T-helper 2 cell treated with Interferon-gamma antibody and Interleukin-4, amounts not matched to agents 100 ng/mL and 5 ng/mL, for 36 hours (primary cell): ENCODE measurements at regions not wholly inside any gene's neighbourhood (a gene's known extent, or its start where the extent isn't known, plus 50 kb on each side); places are given as distances from the start of the nearest gene placed in this dataset.

Source experiments
- intact Hi-C: fragments of 100-400 bp; cut with micrococcal nuclease; formaldehyde crosslinking; loops from one replicate; pipeline ENCODE4 v1.15.1; 2023

GRCh38 chr5:145708169-145708568, 127.0 kb downstream of the PRELID2 start:
- intact Hi-C loops = no loop called here

- intact Hi-C loops = no loop called here
Observed at GRCh38 chr5:145704724-145705123, 130.4 kb downstream of the PRELID2 start.

DNA sequence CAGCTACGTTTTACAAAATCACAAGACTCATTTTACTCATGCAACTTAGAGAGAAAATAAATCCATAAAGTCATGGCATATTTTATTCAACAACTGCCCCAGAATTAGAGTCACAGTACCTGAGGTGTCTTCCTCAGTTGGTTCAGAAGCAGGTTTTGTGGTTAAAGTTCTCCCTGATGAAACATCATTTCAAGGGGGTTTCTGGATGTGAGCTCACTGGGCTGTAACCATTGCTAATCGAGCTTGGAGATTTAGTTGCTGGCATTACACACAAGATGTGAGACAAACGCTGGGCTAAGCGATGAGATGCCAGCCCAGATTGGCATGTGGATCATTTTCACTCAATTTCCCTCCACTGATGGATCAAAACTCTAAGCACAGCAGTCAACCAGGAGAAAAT, 131.3 kb downstream of the PRELID2 start:
- intact Hi-C loops = no loop called here

- intact Hi-C loops = no loop called here
Observed at GRCh38 chr5:145701404-145701803, 133.7 kb downstream of the PRELID2 start.

- intact Hi-C loops = loop anchor here (5.0 kb wide), 1 partner anchor 727 kb away; no protein-coding TSS in a partner anchor
Observed at GRCh38 chr5:145699846-145700245, 135.3 kb downstream of the PRELID2 start.

DNA sequence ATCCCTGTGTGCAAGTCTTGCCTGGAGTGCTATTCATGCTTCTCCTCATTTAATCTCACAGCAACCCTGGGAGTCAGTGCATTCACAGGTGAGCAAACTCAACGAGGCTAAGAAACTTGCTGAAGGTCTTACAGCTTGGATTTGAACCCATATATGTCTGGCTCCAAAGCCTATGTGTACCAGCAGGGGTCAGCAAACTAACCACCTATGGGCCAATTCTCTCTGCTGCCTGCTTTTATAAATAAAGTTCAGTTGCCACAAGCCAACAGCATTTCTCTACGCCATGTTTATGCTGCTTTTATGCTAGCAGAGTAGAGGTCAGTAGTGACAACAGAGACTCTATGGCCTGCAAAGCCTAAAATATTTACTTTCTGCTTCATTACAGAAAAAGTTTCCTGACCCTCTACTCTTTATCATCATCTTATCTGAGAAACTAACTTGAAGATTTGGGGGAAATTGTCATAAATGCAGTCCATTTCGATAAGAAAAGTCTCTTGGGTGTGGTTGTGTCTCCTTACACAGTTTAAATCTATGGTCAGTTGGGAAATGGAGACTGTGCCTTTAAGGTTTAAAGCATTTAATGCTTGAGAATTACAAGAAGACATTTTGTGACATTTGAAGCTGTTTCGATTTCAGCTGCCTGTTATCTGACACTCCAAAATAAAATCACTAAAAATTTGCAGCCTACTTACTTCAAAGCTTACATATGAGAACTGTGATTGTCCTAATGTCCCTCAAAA, 137.7 kb downstream of the PRELID2 start:
- intact Hi-C loops = loop anchor here (1.0 to 5.0 kb wide), 2 partner anchors 128 to 730 kb away; no protein-coding TSS in a partner anchor

- intact Hi-C loops = loop anchor here (10.0 kb wide), 1 partner anchor 1484 kb away; no protein-coding TSS in a partner anchor
Observed at GRCh38 chr5:145689235-145689634, 145.9 kb downstream of the PRELID2 start.

- intact Hi-C loops = loop anchor here (10.0 kb wide), 1 partner anchor 1483 kb away; no protein-coding TSS in a partner anchor
Observed at GRCh38 chr5:145687943-145688342, 147.2 kb downstream of the PRELID2 start.

DNA sequence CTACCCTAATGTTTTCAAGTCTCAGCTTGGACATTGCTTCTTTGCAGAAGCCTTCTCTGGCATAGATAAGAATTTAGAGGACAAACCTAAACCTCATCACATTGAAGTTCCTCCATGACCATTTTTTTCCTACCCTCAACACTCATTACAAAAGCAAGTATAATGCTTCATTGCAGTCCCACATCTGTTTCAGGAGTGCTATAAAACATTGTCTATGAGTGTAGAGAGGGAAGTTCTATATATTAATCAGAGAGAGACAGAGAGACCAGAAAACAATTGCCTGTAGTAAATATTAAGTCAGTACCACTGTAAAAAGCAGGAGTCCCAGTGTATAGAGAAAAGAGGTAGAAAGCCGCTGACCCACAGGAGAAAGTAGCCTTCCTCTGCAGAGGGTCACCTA, 149.7 kb downstream of the PRELID2 start:
- intact Hi-C loops = loop anchor here (10.0 kb wide), 1 partner anchor 1481 kb away; no protein-coding TSS in a partner anchor

DNA sequence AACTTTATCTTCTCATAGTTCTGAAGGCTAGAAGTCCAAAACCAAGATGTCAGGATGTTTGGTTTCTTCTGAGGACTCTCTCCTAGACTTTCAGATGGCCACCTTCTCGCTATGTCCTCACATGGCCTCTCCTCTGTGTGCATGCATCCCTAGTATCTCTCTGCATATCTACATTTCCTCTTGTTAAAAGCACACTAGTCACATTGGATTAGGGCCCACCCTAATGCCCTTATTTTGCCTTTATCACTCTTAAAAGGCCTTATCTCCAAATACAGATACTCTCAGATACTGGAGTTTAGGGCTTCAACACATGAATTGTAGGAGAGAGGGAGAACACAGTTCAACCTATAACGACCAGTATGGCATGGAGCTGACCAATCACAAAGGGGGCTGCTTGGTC, 151.7 kb downstream of the PRELID2 start:
- intact Hi-C loops = loop anchor here (10.0 kb wide), 1 partner anchor 1479 kb away; no protein-coding TSS in a partner anchor

GRCh38 chr5:145682197-145682899, 152.8 kb downstream of the PRELID2 start:
- intact Hi-C loops = loop anchor here (10.0 kb wide), 1 partner anchor 1478 kb away; no protein-coding TSS in a partner anchor

DNA sequence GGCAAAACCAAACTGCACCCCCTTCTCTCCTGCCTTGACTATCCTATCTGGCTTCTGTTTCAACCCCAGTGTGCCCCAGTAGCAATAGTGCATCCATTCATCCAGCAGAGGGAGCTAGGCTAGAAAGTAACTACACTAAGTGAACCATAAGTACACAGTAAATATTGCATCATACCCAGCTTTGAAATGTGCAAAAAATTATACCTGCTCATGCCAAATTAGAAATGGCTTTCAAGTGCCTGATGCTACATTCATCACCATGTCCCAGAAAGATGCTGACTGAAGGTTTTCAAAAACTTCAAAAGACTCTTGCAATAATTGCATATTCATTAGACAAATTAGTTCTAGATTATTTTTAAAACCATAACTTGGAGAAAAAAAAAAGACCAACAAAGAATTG, 153.5 kb downstream of the PRELID2 start:
- intact Hi-C loops = loop anchor here (1.0 to 10.0 kb wide), 3 partner anchors 144 to 1477 kb away; no protein-coding TSS in a partner anchor

- intact Hi-C loops = loop anchor here (1.0 to 10.0 kb wide), 3 partner anchors 144 to 1476 kb away; no protein-coding TSS in a partner anchor
Observed at GRCh38 chr5:145681216-145681615, 153.9 kb downstream of the PRELID2 start.

- intact Hi-C loops = loop anchor here (1.0 to 10.0 kb wide), 3 partner anchors 145 to 1476 kb away; no protein-coding TSS in a partner anchor
Observed at GRCh38 chr5:145680767-145681166, 154.4 kb downstream of the PRELID2 start.

GRCh38 chr5:145680169-145680568, 155.0 kb downstream of the PRELID2 start:
- intact Hi-C loops = loop anchor here (2.0 to 10.0 kb wide), 2 partner anchors 369 to 1475 kb away; no protein-coding TSS in a partner anchor

DNA sequence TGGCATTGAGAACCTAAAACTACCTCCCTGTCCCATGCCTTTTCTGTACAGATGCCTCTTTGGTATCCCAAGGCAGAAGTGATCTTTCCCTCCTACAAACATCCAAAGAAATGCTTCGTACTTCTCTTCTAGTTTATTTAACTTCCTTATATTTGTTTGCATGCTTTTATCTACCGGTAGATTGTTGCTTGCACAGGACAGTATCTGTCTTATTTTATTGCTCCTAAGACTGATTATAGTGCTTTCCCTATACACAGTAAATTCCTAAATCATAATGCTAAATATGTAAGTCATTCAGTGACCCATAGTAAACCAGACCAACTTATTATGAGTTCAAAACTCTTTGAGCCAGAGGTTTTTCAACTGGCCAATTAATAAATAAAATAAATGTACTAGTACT, 156.9 kb downstream of the PRELID2 start:
- intact Hi-C loops = no loop called here

DNA sequence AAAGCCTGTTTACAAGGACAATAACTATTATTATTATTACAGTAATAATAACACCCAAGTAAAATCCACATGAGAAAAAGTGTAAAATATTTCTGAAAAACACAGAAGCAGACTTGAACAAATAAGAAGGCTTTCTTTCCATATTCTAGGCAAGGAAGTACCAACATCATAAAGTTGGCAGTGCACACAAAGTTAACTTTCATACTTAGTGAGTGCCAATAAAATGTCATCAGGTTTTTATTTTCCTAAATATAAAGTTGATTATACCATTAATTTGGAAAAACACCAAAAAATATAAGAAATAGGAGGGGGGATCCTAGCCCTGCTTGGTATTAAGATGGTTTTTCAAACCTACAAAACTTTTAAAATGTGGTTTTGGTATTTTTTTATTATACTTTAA, 161.4 kb downstream of the PRELID2 start:
- intact Hi-C loops = no loop called here

DNA sequence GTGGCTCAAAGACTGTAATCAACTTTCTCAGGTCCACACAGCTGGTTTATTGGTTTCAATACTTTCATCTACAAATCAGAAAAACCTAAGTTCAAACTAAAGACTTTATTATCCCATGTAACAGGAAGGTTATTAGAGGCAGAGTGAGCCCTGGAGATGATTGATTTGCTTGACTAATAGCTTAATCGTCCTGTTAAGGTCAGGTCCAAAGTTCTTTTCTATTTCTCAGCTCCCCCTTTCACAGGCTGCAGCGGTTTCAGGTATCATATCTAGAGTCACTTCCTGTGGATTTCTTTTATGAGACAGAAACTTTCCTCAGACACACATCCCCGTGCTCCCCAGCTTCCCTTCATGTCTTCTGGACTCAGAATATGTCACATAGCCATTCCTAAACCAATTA, 166.4 kb downstream of the PRELID2 start:
- intact Hi-C loops = no loop called here

DNA sequence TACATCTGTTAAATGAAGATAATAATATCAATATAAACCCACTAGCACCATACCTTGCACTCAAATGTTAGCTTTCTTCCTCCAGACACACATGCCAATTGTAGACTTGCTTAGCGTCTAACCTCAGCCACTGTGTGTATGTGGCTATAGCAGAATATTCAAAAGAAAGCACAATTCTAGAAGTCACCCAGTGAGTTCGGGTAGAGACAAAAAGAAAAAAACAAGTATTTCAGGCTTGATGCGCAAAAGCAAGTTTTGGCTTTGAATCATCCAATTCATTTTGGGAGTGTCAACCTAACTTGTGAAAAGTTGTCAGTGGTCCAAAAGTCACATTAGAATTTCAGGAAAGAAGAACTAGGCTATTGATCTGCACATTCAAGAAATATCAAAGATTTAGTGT, 167.4 kb downstream of the PRELID2 start:
- intact Hi-C loops = no loop called here

DNA sequence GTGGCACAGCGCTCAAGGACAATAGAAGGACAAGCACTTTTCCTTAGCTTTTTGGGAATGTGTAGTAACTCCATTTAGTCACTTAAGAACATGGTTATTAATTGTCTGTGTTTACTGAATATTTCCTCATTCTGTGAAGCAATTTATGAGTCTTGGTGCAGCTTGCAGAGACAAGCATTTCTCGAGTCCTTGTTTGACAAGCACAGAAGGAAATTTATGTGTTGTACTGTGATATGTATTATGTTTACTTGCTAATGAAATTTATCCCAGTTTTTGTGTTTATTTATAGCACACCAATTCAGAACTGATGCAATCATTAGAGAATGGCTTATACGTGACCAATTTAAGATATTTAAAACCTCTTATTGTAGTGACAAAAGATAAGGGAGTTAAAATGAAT, 168.6 kb downstream of the PRELID2 start:
- intact Hi-C loops = no loop called here

DNA sequence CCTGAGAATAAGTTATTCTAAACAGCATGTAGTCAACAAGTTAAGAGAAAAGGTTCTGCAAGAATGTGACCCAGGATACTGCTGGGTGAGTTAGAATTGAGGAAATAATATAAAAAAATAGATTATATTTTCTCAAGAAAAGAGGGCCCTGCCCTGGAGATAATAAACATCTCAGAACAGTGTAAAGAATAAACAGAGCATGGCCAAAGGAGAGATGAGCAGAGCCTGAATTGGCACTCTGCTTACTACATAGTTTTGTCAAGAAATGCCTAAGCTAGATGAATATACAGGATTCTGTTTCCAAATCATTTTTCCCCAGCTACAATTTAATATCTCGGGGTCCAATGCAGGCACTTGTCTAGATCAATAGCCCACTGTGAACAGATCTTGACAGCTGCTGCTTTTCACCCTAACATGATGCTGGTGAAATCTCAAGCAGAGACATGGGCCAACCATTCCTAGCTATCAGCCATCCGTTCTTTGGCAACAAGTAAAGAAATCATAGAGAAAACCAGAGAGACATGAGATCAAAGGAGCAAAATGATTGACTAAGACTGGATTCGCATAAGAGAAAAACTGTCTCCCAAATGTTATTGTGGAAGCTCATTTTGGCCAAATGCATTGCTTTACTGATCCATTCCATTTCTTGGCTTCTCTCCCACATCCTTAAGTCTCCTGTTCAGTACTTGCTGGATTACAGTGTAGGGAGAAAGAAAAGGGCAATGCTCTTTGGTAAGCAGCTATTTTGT, 173.2 kb downstream of the PRELID2 start:
- intact Hi-C loops = no loop called here
